Lower leg skin (tissue), 3 donors: ENCODE measurements at regions not wholly inside any gene's neighbourhood (a gene's known extent, or its start where the extent isn't known, plus 50 kb on each side); places are given as distances from the start of the nearest gene placed in this dataset.

Experiments
- CTCF ChIP-seq, 3 donors: fragments of 450-650 bp; IDR thresholded peaks; one replicate each; pipeline ENCODE4 v1.5.1; 2016; ENCODE audit warnings: antibody characterized with exemption in 3 of 3, mild to moderate bottlenecking in 3 of 3, moderate library complexity in 2 of 3
- POLR2A ChIP-seq, 2 donors: fragments of 450-650 bp; IDR thresholded peaks; one replicate each; pipeline ENCODE4 v1.6.1; 2016 to 2017; ENCODE audit warnings: antibody characterized with exemption in 2 of 2, mild to moderate bottlenecking in 1 of 2, moderate library complexity in 1 of 2

GRCh38 chr7:153130052-153130451, 370.5 kb downstream of the ACTR3B start:
- no peak for TF ChIP-seq CTCF (IDR thresholded peaks at IDR 0.05)
- TF ChIP-seq POLR2A (IDR thresholded peaks at IDR 0.05): no peak
